Loucy (cell line): ENCODE measurements at regions not wholly inside any gene's neighbourhood (a gene's known extent, or its start where the extent isn't known, plus 50 kb on each side); places are given as distances from the start of the nearest gene placed in this dataset.
A peak's percentile ranks its signal among the peaks of the same experiment; 100 is the strongest.
"Not testable (repeated sequence)": the region's sequence is repeated elsewhere in the genome, so short reads cannot be mapped to it uniquely, and the experiment has no call there.

Experiments
- H2AFZ ChIP-seq: fragments of 200-600 bp; sonication (generic); 2 replicates; pipeline ENCODE4 v1.6.0; 2016; ENCODE audit warnings: antibody characterized with exemption, mild to moderate bottlenecking, low read length, moderate library complexity
- H3F3A ChIP-seq: fragments of 200-600 bp; 2 replicates; pipeline ENCODE4 v1.6.0; 2016; ENCODE audit warnings: antibody characterized with exemption, low read depth, mild to moderate bottlenecking
- H3K27me3 ChIP-seq: fragments of 200-600 bp; sonication (generic); 2 replicates; pipeline ENCODE4 v1.6.1; 2014; ENCODE audit warnings: low read length, mild to moderate bottlenecking; ENCODE audit not compliant: insufficient read depth, poor library complexity, severe bottlenecking
- H3K36me3 ChIP-seq: fragments of 200-600 bp; sonication (generic); 2 replicates; pipeline ENCODE4 v1.6.1; 2016; ENCODE audit warnings: low read length; ENCODE audit not compliant: insufficient read depth
- H3K4me1 ChIP-seq: fragments of 200-600 bp; sonication (generic); 2 replicates; pipeline ENCODE4 v1.5.1; 2014; ENCODE audit warnings: low read length, mild to moderate bottlenecking; ENCODE audit not compliant: insufficient read depth, poor library complexity, severe bottlenecking
- H3K4me2 ChIP-seq: fragments of 200-600 bp; sonication (generic); 2 replicates; pipeline ENCODE4 v1.6.0; 2014; ENCODE audit warnings: antibody characterized with exemption, low read length, low read depth, mild to moderate bottlenecking; ENCODE audit not compliant: poor library complexity, severe bottlenecking
- H3K4me3 ChIP-seq: fragments of 200-600 bp; sonication (generic); 2 replicates; pipeline ENCODE4 v1.5.1; 2014; ENCODE audit warnings: low read length, mild to moderate bottlenecking, mixed read lengths; ENCODE audit not compliant: poor library complexity, severe bottlenecking
- H3K79me2 ChIP-seq: fragments of 200-600 bp; sonication (generic); 2 replicates; pipeline ENCODE4 v1.6.1; 2014; ENCODE audit warnings: low read length; ENCODE audit not compliant: insufficient read depth
- H3K9ac ChIP-seq: fragments of 200-600 bp; sonication (generic); 2 replicates; pipeline ENCODE4 v1.6.0; 2014; ENCODE audit warnings: mild to moderate bottlenecking, low read depth, low read length, moderate library complexity; ENCODE audit not compliant: poor library complexity, severe bottlenecking
- H3K9me2 ChIP-seq: fragments of 200-600 bp; sonication (generic); replicated peaks from 2 replicates; pipeline ENCODE4 v1.6.1; 2016; ENCODE audit warnings: low read depth, low read length, mixed read lengths
- H3K9me3 ChIP-seq: fragments of 200-600 bp; sonication (generic); 2 replicates; pipeline ENCODE4 v1.6.1; 2014; ENCODE audit warnings: mild to moderate bottlenecking, antibody characterized with exemption, low read length, low read depth; ENCODE audit not compliant: insufficient read depth
- H4K20me1 ChIP-seq: fragments of 200-600 bp; sonication (generic); 2 replicates; pipeline ENCODE4 v1.6.0; 2014; ENCODE audit warnings: antibody characterized with exemption, low read length, mild to moderate bottlenecking; ENCODE audit not compliant: insufficient read depth, poor library complexity, severe bottlenecking
- EZH2phosphoT487 ChIP-seq: fragments of 200-600 bp; IDR thresholded peaks from 2 replicates; pipeline ENCODE4 v1.6.1; 2018; ENCODE audit warnings: antibody characterized with exemption, mild to moderate bottlenecking, moderate library complexity, borderline replicate concordance
- TF ChIP-seq, protein P1 (sequence below): fragments of 200-600 bp; sonication (generic); conservative IDR thresholded peaks from 2 replicates; pipeline ENCODE4 v1.5.1; 2014; ENCODE audit warnings: mild to moderate bottlenecking, antibody characterized with exemption, low read length

DNA sequence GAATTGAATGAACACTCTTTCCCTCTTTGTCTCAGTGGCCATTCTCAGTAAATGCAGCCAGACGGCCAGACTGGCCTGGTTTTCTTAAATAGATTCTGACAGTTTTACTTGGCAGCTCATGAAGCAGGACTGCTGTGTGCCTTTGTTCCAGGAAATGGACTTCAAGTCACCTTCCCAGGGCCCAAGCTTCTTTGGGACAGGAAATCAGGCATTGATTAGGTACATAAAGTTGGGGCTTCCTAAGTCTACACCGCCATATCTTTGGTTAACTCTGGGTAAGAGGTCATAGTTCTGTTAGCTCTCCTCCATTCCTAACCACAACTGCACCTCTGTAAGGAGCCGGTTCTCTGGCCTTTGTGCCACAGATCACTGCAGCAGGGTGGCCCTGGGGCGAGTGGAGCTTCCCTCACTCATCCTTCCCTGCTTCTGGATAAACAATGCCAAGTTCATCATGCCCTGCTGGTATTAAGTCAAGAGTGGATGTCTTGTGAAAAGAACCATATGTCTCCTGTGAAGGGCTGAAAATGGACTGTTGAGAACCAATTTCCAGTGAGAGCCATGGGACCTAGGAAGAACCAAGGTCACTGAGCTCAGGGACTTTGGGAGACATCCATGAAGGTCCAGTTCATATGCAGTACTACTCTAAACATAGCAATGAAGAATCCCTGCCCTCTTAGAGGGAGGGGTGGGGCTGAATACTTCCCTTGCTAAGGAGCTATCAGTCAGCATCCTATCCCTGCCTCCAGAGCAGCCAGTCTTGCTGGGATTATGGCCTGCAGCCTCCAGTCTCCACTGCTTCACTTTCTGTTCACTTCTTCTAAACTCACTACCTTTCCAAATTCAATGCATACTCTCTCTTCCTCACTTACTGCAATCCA lies 122.6 kb upstream of the XPO1 start:
- Histone ChIP-seq H2AFZ (no peak overlapping the region), H3K4me3 (no peak overlapping the region), H3K4me2 (no peak overlapping the region), H3K4me1 (no peaks in the 10 kb centered on the region), H3K36me3 (no peaks in the 10 kb centered on the region), H4K20me1 (no peaks in the 10 kb centered on the region), H3K79me2 (no peaks in the 10 kb centered on the region), H3F3A (no peaks in the 10 kb centered on the region), H3K27me3 (no peaks in the 10 kb centered on the region), H3K9me2 (no peaks in the 10 kb centered on the region), H3K9me3 (no peaks in the 10 kb centered on the region), H3K9ac (no peak overlapping the region)
- TF ChIP-seq, protein P1, sequence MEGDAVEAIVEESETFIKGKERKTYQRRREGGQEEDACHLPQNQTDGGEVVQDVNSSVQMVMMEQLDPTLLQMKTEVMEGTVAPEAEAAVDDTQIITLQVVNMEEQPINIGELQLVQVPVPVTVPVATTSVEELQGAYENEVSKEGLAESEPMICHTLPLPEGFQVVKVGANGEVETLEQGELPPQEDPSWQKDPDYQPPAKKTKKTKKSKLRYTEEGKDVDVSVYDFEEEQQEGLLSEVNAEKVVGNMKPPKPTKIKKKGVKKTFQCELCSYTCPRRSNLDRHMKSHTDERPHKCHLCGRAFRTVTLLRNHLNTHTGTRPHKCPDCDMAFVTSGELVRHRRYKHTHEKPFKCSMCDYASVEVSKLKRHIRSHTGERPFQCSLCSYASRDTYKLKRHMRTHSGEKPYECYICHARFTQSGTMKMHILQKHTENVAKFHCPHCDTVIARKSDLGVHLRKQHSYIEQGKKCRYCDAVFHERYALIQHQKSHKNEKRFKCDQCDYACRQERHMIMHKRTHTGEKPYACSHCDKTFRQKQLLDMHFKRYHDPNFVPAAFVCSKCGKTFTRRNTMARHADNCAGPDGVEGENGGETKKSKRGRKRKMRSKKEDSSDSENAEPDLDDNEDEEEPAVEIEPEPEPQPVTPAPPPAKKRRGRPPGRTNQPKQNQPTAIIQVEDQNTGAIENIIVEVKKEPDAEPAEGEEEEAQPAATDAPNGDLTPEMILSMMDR = no peak
- TF ChIP-seq EZH2phosphoT487 = no peak

DNA sequence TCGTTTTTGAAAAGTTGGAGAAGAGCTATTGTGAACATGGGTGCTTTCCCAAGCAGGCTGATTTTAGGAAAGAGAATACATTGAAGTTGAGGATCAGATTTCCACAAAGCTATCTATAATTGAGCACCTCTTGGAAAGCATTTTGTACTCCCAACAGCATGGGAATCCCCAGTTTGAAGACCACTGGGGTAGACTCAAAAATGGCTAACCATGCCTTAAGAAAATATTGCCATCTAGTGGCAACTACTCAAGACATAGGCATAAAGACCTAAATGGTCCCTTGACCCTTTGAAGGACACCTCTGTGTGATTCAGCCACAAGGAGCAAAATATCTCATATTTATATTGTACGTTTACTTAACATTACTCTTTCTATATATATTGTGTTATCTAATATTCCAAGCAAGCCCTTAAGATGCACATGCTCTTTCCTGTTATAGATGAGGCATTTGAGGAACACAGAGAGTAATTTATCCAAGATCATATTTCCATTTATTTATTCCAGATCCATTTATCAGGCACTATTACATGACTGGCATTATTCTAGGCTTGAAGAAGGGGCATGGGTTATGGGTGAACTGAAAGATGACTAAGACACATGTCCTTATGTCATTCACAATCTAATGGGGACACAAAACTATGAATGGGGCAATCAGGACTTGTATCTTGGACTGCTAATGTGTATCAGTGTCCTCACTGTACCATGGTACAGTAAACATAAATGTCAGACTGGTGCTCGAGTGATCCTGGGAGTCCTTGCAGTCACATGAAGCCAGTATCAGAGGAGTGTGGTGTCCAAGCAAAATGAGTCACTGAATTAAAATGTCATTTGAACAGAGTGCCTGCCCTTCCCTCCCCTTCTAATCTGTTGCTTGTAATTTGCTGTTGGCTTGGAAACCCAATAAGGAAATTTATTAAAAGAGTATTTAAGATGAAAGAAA lies 121.0 kb upstream of the XPO1 start:
- Histone ChIP-seq H2AFZ (peak overlapping the region; percentile 80), H3K4me2 (peak overlapping the region; percentile 20), H3K9ac (no peak overlapping the region), H3K4me3 (no peak overlapping the region), H3K36me3 (no peaks in the 10 kb centered on the region), H3K4me1 (no peaks in the 10 kb centered on the region), H3F3A (no peaks in the 10 kb centered on the region), H4K20me1 (no peaks in the 10 kb centered on the region), H3K9me2 (no peaks in the 10 kb centered on the region), H3K9me3 (no peaks in the 10 kb centered on the region), H3K79me2 (no peaks in the 10 kb centered on the region), H3K27me3 (no peaks in the 10 kb centered on the region)
- TF ChIP-seq, protein P1 = peak; percentile 76
- TF ChIP-seq EZH2phosphoT487 = no peak

DNA sequence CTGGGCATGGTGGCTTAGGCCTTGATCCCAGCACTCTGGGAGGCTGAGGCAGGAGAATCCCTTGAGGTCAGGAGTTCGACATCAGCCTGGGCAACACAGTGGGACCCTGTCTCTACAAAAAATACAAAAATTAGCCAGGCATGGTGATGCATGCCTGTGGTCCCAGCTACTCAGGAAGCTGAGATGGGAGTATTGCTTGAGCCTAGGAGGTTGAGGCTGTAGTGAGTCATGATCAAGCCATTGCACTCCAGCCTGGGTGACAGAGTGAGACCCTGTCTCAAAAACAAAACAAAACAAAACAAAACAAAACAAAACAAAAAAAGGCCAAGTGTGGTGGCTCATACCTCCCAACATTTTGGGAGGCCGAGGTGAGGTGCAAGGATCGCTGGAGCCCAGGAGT lies 111.8 kb upstream of the XPO1 start:
- H3K36me3 ChIP-seq, H3K9me2 ChIP-seq, H3K4me3 ChIP-seq, H3K79me2 ChIP-seq, H3F3A ChIP-seq, H3K9ac ChIP-seq, H3K27me3 ChIP-seq, H3K9me3 ChIP-seq, H2AFZ ChIP-seq, H3K4me1 ChIP-seq, H3K4me2 ChIP-seq, H4K20me1 ChIP-seq: not testable (repeated sequence)
